ENCODE measurements at regions not wholly inside any gene's neighbourhood (a gene's known extent, or its start where the extent isn't known, plus 50 kb on each side); places are given as distances from the start of the nearest gene placed in this dataset.

- TF ChIP-seq CTCF (IDR thresholded peaks at IDR 0.05; ENCODE audit: low read depth, low read length) = no peak
- in situ Hi-C loops (cut with HindIII; ENCODE audit: low sequenced_read_pairs) = no loop called here
- H3K4me3 ChIP-seq (ENCODE audit: low read depth, low read length) = no peak overlapping the region
- DNase-seq (ENCODE audit: low read depth, low spot score) = peak; percentile 71
Measured at GRCh38 chr3:22585504-22585903, 617.6 kb upstream of the UBE2E2 start.

- DNase-seq (ENCODE audit: low read depth, low spot score) = no peak
- TF ChIP-seq CTCF (IDR thresholded peaks at IDR 0.05; ENCODE audit: low read depth, low read length) = no peak
- H3K4me3 ChIP-seq (ENCODE audit: low read depth, low read length) = no peak overlapping the region
- in situ Hi-C loops (cut with HindIII; ENCODE audit: low sequenced_read_pairs) = no loop called here
Measured at GRCh38 chr3:22585911-22586310, 617.2 kb upstream of the UBE2E2 start.

GRCh38 chr3:22587446-22587845, 615.7 kb upstream of the UBE2E2 start:
- TF ChIP-seq CTCF (IDR thresholded peaks at IDR 0.05; ENCODE audit: low read depth, low read length) = no peak
- in situ Hi-C loops (cut with HindIII; ENCODE audit: low sequenced_read_pairs) = no loop called here
- no peak for DNase-seq (ENCODE audit: low read depth, low spot score)
- H3K4me3 ChIP-seq (ENCODE audit: low read depth, low read length) = no peak overlapping the region

- TF ChIP-seq CTCF (IDR thresholded peaks at IDR 0.05; ENCODE audit: low read depth, low read length) = no peak
- in situ Hi-C loops (cut with HindIII; ENCODE audit: low sequenced_read_pairs) = no loop called here
- no peak overlapping the region for H3K4me3 ChIP-seq (ENCODE audit: low read depth, low read length)
- no peak for DNase-seq (ENCODE audit: low read depth, low spot score)
Measured at GRCh38 chr3:22593638-22594037, 609.5 kb upstream of the UBE2E2 start.

GRCh38 chr3:22594990-22595389, 608.1 kb upstream of the UBE2E2 start:
- no peak for DNase-seq (ENCODE audit: low read depth, low spot score)
- no peak overlapping the region for H3K4me3 ChIP-seq (ENCODE audit: low read depth, low read length)
- TF ChIP-seq CTCF (IDR thresholded peaks at IDR 0.05; ENCODE audit: low read depth, low read length) = no peak
- in situ Hi-C loops (cut with HindIII; ENCODE audit: low sequenced_read_pairs) = no loop called here

- TF ChIP-seq CTCF (IDR thresholded peaks at IDR 0.05; ENCODE audit: low read depth, low read length) = no peak
- no peak for DNase-seq (ENCODE audit: low read depth, low spot score)
- in situ Hi-C loops (cut with HindIII; ENCODE audit: low sequenced_read_pairs) = no loop called here
- no peak overlapping the region for H3K4me3 ChIP-seq (ENCODE audit: low read depth, low read length)
Measured at GRCh38 chr3:22606461-22606860, 596.7 kb upstream of the UBE2E2 start.

GRCh38 chr3:22606938-22607337, 596.2 kb upstream of the UBE2E2 start:
- no peak for DNase-seq (ENCODE audit: low read depth, low spot score)
- no peak for TF ChIP-seq CTCF (IDR thresholded peaks at IDR 0.05; ENCODE audit: low read depth, low read length)
- in situ Hi-C loops (cut with HindIII; ENCODE audit: low sequenced_read_pairs) = no loop called here
- no peak overlapping the region for H3K4me3 ChIP-seq (ENCODE audit: low read depth, low read length)

All from astrocyte of the spinal cord (primary cell).